SKM-1 (cell line): ENCODE measurements at regions not wholly inside any gene's neighbourhood (a gene's known extent, or its start where the extent isn't known, plus 50 kb on each side); places are given as distances from the start of the nearest gene placed in this dataset.

Source experiments
- DNase-seq: peaks from one replicate; lab custom pipeline; 2025; ENCODE audit not compliant: unreplicated experiment; lab: John Stamatoyannopoulos, UW

DNA sequence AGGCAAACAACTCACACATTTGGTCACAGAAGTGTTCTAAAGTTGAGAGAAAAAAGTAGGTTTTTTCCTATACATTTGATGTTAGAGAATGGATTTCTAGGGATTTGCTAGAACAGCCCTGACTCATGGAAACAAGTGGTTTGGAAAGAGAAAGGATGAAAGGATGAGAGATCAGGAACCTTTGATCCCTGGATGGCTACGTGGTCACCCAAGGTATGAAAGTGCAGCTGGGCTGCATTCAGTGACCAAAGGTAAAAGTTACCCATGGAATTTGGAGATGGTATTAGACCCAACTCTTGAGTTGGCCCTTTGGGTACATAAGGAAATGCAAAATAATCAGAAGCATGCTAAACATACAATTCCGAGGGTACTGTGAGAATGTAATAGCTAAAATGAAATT, 61.3 kb upstream of the SPIN1 start:
- DNase-seq, result no peak

DNA sequence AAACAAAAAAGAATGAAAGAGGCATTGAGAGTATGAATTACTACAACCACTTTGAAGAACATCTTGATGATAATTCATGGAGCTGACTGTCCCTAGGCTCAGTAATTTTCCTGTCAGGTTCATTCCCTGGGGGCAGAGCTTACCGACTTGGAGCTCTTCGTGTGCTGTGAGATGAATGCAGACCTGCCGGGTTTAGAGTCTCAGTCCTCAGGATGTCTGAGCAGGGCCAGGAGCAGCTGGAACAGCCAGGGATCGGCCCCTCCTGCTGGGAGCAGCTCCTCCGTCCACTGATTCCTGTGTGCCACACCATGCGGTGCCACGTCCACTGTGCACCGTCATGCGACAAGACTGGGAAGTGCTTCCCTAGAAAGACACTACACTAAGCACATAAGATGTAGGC, 62.2 kb upstream of the SPIN1 start:
- DNase-seq, result no peak

DNA sequence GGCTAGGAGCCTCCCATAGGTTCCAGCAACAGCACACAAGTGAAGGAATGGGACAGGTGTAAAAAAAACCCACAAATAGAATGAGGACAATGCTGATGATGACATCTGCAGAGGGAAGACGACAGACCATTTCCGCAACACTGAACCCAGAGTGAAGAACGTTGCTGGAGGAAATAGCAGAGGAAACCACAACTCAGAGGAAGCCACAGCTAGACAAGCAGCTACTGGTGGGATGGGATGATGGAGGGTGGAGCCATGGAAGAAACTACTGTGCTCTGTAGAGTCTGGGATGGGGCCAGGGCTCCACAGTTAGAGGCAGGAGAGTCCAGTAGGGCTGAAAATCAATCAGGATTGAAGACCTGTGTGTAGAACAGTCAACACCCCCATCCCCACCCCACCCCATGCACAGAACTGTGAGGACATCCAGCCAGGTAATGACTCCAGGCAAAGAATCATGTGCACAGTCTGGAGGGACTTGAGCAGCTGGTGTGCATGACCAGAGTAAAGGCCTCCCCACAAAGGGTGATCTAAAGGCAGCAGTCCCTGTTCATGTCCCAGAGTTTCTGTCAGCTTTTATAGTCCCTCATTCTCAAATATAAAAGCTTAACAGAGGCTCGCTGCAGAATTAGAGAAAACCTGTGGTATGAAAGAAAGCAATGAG, 65.2 kb upstream of the SPIN1 start:
- DNase-seq, result peak; percentile 69

DNA sequence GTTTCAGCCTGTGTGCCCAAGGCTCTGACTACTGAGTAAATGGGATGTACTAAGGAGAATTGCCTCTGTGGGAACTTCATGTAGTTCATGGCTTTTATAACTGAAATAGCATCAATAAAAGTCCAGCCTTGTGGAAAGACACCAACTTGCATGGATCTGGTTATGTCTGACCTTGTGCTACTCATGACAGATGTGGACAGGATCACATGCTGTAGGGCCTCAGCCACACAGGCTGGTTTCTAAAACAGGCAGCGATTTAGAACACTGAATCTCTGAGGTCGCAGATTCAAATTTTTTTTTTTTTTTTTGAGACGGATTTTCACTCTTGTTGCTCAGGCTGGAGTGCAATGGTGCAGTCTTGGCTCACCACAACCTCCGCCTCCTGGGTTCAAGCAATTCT, 66.5 kb upstream of the SPIN1 start:
- no peak for DNase-seq

DNA sequence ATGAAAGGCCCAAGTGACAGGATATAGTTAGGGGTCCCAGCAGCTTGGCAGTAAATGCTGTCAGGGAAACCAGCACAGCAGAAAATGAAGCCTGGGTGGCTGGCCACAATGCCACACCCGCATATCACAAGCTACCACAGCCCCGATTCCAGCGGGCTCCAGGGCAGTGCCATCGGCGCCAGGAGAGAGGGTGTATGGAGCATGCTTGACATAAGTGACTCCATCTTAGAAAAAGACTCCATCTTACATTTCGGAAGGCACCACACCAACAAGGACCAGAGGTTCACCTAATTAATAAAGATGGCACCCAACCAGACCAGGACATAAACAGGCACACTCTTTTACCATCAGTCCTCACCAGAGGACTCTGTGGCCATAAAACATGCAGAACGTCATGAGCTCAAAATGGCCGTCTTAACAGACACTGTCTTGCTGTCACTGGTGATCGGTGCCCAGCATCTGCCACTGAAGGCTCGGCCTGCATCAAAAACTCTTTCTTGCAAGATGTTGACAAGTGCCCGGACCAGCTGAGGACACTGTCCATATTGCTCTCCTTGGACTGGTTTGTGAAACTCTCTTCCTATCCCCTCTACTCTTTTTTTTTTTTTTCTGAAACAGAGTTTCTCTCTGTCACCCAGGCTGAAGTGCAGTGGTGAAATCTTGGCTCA, 67.4 kb upstream of the SPIN1 start:
- DNase-seq, result no peak

DNA sequence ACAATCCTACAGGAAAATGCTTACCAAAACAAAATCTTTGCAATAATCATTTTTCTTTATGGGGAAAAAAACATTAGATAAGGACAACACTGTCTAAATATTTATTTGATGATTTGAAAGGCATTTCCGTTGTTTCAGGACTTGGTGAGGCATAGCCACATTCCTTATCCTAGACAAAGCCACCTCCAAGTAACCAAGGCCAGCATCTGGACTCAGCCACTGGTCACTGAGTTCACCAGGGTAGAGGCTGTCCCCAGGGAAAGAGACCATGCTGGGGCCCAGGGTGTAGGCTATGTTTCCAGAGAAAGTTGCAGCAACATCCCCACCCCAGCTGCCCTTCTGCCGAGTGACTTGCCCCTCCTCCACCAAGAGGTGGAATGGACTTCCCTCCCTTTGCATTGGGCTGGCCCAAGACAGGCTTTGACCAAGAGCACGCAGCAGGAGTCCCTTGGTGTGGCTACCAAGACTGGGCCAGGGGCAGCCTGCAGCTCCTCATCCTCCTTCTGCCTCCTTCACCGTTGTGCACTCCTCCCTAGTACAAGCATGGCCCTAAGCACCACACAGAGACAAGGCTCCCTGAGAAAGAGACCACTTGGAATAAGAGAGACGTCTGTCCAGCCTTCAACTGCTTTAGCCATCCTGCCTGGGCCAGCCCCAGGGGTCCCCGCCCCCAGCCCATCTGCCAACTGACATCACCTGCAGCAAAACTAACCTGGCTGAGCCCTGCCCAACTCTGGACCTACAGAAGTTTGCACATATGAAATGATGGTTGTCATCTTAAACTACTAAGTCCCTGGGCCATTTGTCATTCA, 68.1 kb upstream of the SPIN1 start:
- DNase-seq, result no peak

DNA sequence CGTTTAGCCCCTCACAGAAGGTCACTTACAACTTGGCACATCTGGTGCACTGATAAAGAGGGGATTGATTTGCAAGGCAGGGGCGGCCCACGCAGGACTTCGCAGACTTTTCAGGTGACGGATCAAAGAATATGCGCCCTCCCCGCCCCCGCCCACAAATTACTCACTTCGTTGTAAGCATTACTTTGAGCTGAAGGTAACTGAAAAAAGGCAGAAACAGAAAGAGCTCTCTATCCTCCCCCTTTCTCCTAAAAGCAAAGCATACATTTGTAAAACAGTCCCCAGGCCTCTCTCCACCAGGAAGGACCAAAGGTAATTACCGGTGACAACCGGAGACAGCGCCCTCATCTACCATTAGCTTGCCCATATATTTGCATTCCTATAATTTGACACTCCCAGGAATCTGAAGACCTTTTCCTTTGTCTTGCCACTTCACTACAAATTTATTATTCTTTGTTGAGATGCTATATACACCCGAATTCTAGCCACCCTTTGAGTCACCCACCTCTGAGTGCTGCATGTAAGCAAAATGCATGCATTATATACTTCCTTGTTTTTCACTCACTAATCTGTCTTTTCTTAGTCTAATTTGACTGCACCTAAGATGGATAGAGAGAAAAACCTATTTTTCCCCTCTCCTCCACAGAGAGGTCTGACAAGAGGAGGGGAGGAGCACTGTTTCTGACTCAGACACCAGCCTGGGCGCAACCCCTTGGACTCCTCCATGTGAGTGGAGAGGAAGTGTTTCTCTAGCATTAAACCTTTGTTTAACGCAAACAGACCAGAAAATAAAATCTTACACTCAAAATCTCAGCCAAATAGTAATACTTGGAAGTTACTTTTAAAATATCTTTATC, 74.7 kb upstream of the SPIN1 start:
- DNase-seq, result no peak

DNA sequence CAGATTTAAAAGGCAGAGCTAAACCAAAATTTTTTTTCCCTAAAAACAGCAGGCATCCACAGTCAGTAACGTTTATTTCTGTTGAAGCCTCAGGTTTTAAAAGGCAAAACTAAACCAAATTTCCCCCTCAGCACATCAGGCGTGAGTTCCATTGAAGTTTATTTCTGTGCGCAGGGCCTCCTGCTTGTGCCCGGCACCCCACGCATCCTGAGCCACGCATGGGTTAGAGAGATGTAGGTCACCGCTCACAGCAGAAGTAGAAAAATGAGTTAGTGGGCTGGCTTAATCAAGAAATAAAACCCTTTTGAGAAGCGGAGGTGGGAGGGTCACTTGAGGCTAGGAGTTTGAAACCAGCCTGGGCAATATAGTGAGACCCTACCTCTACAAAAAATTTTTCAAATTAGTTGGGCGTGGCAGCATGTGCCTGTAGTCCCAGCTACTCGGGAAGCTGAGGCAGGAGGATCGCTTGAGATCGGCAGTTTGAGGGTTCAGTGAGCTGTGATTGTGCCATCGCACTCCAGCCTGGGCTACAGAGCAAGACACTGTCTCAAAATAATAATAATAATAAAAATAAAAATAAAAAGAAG, 75.6 kb upstream of the SPIN1 start:
- no peak for DNase-seq

DNA sequence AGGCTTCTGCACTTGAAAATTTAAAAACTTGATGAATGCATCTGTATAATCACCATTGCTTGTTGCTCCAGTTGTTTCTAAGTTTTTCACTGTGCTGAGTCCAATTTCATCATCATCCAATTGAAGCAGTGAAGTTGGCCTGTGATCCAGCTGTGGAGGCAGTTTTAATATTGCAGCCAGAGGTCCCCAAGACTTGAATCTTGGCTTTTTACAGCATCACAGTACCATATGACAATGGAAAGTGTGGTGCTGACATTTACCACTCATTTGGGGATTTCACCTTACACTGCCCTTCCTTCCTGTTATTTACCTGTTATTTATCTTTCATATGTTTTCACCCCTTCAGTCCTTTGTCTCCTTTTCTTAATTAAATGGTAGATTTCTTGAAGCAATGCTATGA, 76.2 kb upstream of the SPIN1 start:
- DNase-seq, result no peak

DNA sequence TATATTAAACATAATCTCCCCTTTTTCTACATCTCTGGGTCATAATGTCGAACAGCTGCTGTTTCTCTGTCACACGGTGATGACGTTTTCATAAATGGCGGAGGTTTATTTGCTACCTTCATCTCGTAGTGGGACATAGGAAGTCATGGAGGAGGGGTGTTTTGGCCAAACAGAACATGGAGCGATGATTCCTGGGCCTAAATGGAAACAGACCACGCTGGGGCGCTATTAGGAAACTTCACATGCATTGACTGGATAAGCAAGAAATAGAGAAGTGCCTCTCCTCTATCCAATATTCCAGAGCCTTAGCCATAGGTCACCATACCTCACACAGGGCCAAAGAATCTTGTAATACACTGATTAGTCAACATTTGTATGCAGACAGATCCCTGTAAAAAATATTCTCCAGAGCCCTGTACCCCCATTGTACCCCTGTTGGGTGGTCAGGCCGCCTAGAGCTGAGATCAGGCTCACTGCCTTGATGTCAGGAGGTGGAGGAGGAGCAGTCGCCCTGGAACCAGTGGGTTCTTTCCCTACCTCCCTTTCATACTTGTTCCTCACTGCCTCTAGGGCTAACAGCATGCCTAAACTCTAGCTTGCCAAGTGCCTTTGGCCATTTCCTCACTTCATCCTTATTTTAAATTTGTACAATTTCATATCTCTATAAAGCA, 77.8 kb upstream of the SPIN1 start:
- no peak for DNase-seq

DNA sequence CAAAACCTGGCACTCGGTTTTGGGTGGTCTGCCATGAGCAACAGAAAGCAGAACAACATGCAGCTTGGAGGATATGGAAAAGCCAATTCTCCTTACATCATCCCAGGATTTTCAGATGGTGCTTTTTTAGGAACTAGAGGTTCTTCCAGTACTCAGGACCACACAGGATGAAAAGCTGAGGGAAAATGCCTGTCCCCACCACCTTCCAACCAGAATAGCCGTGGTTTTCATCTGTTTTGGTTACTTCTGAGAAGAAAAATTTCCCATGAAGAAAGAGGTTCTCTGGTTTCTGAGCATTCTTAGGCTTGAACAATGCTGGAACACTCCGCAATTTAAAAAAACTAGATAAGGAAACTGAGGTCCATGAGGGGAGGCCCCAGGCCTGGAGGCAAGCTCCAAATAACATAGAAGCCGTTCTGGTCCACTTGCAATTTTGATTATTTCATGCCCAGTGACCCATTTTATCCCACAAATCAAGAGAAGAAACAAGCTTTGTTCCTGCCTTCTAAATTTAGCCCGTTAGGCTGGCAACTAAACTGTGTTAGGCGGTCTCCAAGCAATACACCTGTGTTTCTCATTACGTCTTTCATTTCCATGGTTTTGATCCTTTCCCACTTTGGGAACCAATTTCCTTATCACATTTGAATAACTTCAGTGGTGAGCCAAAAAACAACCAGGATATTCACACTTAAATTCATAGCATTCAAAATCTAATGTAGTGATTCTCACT, 79.2 kb upstream of the SPIN1 start:
- no peak for DNase-seq

DNA sequence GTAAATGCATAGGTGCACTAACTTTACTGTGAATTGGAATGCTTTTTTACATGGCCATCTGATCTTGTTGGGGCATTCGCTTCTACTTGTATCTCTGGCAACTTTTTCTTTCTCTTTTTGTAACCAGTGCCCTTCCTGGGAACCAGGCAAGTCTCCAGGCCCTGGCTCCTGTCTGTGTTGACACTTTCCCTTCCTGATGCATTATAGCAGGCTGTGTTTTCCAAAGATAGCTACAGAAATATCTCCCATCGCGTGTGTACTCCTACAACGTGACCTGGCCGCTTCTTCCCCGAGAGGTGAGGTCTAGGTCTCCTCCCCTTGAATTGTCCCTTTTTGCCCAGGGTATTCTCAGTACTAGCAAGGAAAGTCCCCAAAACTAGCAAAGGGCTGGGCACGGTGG, 81.1 kb upstream of the SPIN1 start:
- no peak for DNase-seq

DNA sequence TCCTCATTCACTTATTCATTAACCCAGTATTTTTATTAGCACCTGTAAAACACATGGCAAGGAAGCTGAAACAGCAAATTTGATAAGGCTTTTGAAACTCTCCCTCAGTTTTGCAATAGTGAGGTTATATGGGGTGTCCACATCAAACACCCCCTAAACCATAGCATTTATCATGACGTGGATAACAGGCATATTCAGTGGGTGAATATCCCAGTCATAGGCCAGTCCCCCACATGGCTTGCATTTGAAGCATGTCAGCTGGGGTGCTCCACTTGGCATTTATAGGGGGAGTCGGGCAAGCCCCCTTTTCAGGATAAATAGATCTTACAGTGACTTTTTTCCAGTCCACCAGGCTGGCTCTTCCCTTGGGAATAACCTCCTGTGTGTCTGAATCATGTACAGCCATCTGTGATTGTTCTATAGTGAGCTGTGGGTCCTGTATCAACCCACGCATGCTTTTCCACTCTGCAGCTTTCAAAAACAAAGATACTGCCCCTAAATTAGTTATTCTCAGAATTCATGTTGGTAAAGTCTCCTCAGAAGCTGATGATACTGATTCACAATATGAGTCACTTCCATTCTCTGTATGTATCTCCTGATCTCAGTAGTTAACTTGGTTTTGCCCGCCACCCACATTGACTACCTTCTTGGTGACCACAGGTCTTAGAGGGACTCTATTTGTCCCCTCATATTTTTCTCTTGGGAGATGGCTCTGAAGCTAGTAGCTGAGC, 84.4 kb upstream of the SPIN1 start:
- no peak for DNase-seq

DNA sequence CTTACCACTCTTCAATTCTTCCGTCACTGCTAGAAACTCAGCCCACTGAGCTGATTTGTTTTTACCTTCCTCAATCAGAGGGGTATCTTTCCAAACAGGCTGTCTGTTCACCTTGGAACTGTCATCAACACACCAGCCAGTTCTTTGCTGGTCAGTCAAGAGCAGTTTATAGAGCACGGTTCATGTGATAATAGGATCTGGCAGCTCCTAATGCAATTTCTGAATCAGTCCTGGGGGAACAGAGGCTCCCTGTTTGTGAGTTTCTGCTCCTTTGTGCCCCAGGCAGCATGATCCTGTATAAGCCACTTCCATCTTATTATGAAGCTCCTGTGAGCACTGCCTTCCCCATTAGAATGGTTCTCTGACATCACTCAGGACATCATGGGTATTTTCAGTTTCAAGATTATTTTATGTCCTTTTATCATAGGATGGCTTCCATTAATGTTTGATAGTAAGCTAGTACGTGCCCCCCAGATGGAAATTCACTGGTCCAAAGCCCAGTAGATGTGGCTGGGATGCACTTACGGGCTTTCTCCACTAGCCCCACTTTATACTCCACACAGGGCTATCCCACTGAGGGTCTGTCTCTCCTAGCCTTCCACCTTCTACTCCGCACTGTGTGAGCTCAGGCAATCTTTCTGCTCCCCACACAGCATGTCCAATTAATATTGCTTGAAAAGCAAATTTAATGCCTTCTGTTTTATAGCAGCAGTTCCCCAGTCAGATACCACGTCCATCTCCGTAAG, 85.5 kb upstream of the SPIN1 start:
- DNase-seq, result no peak

DNA sequence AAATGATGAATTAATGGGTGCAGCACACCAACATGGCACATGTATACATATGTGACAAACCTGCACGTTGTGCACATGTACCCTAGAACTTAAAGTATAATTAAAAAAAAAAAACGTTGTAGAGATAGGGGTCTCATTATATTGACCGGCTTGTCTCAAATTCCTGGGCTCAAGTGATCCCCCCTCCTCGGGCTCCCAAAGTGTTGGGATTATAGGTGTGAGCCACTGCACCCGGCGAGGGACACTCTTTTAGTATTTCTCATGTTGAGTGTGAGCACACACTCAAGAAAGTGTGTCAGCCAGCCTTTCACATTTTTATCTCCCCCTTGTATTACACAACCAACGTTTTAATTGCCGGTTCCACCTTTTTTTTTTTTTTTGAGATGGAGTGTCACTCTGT, 87.7 kb upstream of the SPIN1 start:
- no peak for DNase-seq

DNA sequence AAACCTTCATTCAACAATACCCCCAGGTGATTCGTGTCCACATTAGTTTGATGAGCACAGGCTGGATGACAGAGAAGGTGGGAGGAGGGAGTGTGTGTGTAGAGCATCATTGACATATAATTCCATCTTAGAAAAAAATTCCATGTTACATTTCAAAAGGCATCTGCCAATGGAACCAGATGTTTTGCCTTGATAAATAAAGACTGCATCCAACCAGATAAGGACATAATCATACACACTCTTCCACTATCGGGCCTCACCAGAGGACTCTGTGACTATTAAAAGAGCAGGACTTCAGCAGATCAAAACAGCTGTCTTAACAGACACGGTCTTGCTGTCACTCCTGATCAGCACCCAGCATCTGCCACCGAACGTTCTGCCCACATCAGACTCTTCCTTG, 96.4 kb upstream of the SPIN1 start:
- no peak for DNase-seq

DNA sequence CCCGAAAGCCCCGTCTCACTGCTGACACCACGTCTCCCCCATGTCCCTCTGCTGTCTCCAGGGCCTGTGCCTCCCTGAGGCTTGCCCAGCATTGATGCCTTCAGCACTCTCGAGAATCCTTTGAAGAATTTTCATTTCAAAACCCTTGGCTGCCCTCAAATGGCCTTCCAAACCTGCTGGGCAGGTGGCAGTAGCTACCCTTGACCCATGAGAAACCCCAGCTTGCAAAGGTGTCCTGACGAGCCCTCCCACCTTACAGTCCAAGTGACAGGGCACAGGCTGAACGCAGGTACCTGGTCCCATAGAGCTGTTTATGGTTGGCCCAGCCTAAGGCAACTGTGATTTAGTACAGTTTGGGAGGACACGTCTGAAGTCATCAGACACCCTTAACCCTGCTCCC, 97.2 kb upstream of the SPIN1 start:
- no peak for DNase-seq

DNA sequence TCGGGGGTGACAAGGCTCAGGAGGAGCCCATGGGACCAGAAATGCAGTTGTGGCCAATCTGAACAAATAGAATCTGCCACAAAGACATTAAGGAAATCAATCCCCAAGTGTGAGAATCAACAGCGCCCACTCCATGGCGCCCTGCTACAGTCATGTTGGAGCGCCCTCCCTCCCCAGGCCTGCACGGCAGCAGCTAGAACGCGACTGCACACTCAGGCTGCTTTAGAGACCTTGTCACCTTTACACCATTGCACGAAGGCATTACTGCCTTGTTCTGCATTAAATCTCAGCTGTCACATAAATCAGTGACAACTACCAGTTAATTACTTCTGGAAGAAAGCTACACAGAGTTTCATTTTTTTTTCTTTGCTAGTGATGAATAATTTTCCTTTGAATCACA, 98.7 kb upstream of the SPIN1 start:
- DNase-seq, result no peak
